ENCODE measurements at regions not wholly inside any gene's neighbourhood (a gene's known extent, or its start where the extent isn't known, plus 50 kb on each side); places are given as distances from the start of the nearest gene placed in this dataset.

GRCh38 chr16:54688339-54688738, 242.3 kb upstream of the IRX5 start:
- no peaks in the 10 kb centered on the region for H3K9me3 ChIP-seq
- no peak overlapping the region for H3K4me3 ChIP-seq
- no peaks in the 10 kb centered on the region for H3K27me3 ChIP-seq
- TF ChIP-seq CTCF (IDR thresholded peaks at IDR 0.05) = no peak
- no peak for TF ChIP-seq POLR2A (IDR thresholded peaks at IDR 0.05)
- H3K36me3 ChIP-seq = no peaks in the 10 kb centered on the region
- H3K4me1 ChIP-seq = no peaks in the 10 kb centered on the region
- intact Hi-C loops (cut with DNase I; ENCODE audit: low total_unique reads) = no loop called here
- no peak for DNase-seq
- no peak overlapping the region for H3K27ac ChIP-seq

GRCh38 chr16:54687043-54687899, 243.4 kb upstream of the IRX5 start:
- no peak for DNase-seq
- Histone ChIP-seq H3K9me3 (no peaks in the 10 kb centered on the region), H3K36me3 (no peaks in the 10 kb centered on the region), H3K27me3 (no peaks in the 10 kb centered on the region), H3K4me1 (no peaks in the 10 kb centered on the region), H3K4me3 (no peak overlapping the region), H3K27ac (no peak overlapping the region)
- intact Hi-C loops (cut with DNase I; ENCODE audit: low total_unique reads) = no loop called here
- no peak for TF ChIP-seq POLR2A (IDR thresholded peaks at IDR 0.05)

GRCh38 chr16:54685682-54686081, 245.0 kb upstream of the IRX5 start:
- H3K9me3 ChIP-seq = no peaks in the 10 kb centered on the region
- no peak for DNase-seq
- no peaks in the 10 kb centered on the region for H3K27me3 ChIP-seq
- H3K4me1 ChIP-seq = no peaks in the 10 kb centered on the region
- no peak overlapping the region for H3K27ac ChIP-seq
- no peak overlapping the region for H3K4me3 ChIP-seq
- TF ChIP-seq POLR2A (IDR thresholded peaks at IDR 0.05) (no peak), CTCF (IDR thresholded peaks at IDR 0.05) (no peak)
- intact Hi-C loops (cut with DNase I; ENCODE audit: low total_unique reads) = no loop called here
- no peaks in the 10 kb centered on the region for H3K36me3 ChIP-seq

- no peak overlapping the region for H3K27ac ChIP-seq
- no peaks in the 10 kb centered on the region for H3K27me3 ChIP-seq
- intact Hi-C loops (cut with DNase I; ENCODE audit: low total_unique reads) = no loop called here
- H3K4me3 ChIP-seq = no peak overlapping the region
- TF ChIP-seq POLR2A (IDR thresholded peaks at IDR 0.05) (no peak), CTCF (IDR thresholded peaks at IDR 0.05) (no peak)
- H3K4me1 ChIP-seq = no peaks in the 10 kb centered on the region
- DNase-seq = no peak
- H3K36me3 ChIP-seq = no peaks in the 10 kb centered on the region
- no peaks in the 10 kb centered on the region for H3K9me3 ChIP-seq
Observed at GRCh38 chr16:54679531-54679930, 251.1 kb upstream of the IRX5 start.

GRCh38 chr16:54677308-54677950, 253.2 kb upstream of the IRX5 start:
- Histone ChIP-seq H3K36me3 (no peaks in the 10 kb centered on the region), H3K9me3 (no peaks in the 10 kb centered on the region), H3K4me1 (no peaks in the 10 kb centered on the region), H3K27me3 (no peaks in the 10 kb centered on the region), H3K4me3 (no peak overlapping the region), H3K27ac (no peak overlapping the region)
- DNase-seq = no peak
- intact Hi-C loops (cut with DNase I; ENCODE audit: low total_unique reads) = no loop called here
- no peak for TF ChIP-seq POLR2A (IDR thresholded peaks at IDR 0.05)
- TF ChIP-seq CTCF (IDR thresholded peaks at IDR 0.05) = no peak
